Osteocyte (in vitro differentiated cells): ENCODE measurements at regions not wholly inside any gene's neighbourhood (a gene's known extent, or its start where the extent isn't known, plus 50 kb on each side); places are given as distances from the start of the nearest gene placed in this dataset.

ENCODE experiments used
- DNase-seq: peaks from one replicate; pipeline ENCODE4 v3.0.0; 2021; ENCODE audit warnings: mixed read lengths; ENCODE audit not compliant: unreplicated experiment; ENCODE audit errors: extremely low spot score
- H3K27ac Mint-ChIP-seq: one replicate; pipeline ENCODE4 v1.8.0; 2021; ENCODE audit warnings: mild to moderate bottlenecking, mixed read lengths; ENCODE audit not compliant: unreplicated experiment
- H3K27me3 Mint-ChIP-seq: one replicate; pipeline ENCODE4 v1.8.0; 2021; ENCODE audit warnings: mixed read lengths; ENCODE audit not compliant: unreplicated experiment
- H3K36me3 Mint-ChIP-seq: one replicate; pipeline ENCODE4 v1.8.0; 2021; ENCODE audit warnings: mixed read lengths; ENCODE audit not compliant: unreplicated experiment
- H3K4me1 Mint-ChIP-seq: one replicate; pipeline ENCODE4 v1.8.0; 2021; ENCODE audit warnings: mixed read lengths; ENCODE audit not compliant: unreplicated experiment
- H3K4me3 Mint-ChIP-seq: one replicate; pipeline ENCODE4 v1.8.0; 2021; ENCODE audit warnings: mild to moderate bottlenecking, moderate library complexity, mixed read lengths; ENCODE audit not compliant: unreplicated experiment
- H3K9me3 Mint-ChIP-seq: one replicate; pipeline ENCODE4 v1.8.0; 2021; ENCODE audit warnings: mixed read lengths; ENCODE audit not compliant: unreplicated experiment
- CTCF ChIP-seq: fragments of 200-600 bp; sonication (generic); IDR thresholded peaks from 2 replicates; pipeline ENCODE4 v1.5.0; 2021; ENCODE audit warnings: antibody characterized with exemption, mild to moderate bottlenecking, moderate library complexity

- peaks cover 3% of the 10 kb centered on the region for H3K9me3 Mint-ChIP-seq
- no peak overlapping the region for H3K4me3 Mint-ChIP-seq
- H3K4me1 Mint-ChIP-seq, result peaks cover 3% of the 10 kb centered on the region
- no peak for DNase-seq
- H3K36me3 Mint-ChIP-seq, result no peaks in the 10 kb centered on the region
- no peak overlapping the region for H3K27ac Mint-ChIP-seq
- no peak for TF ChIP-seq CTCF
- H3K27me3 Mint-ChIP-seq, result peaks cover 8% of the 10 kb centered on the region
Observed at GRCh38 chr3:163832547-163832946, 1245.7 kb downstream of the SI start.

DNA sequence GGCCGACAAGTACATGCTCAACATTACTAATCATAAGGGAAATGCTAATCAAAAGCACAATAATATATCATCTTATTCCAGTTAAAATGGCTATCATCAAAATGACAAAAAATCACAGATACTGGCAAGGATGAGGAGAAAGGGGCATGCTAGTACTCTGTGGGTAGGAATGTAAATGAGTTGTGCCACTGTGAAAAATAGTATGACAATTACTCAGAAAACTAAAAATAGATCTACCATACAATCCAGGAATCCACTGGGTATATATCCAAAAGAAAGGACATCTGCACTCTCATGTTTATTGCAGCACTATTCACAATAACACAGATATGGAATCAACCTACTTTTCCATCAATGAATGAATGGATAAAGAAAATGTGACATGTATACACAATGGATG, 1256.5 kb downstream of the SI start:
- peaks cover 5% of the 10 kb centered on the region for H3K4me1 Mint-ChIP-seq
- H3K36me3 Mint-ChIP-seq, result no peaks in the 10 kb centered on the region
- no peaks in the 10 kb centered on the region for H3K27me3 Mint-ChIP-seq
- DNase-seq, result no peak
- H3K9me3 Mint-ChIP-seq, result peaks cover 4% of the 10 kb centered on the region
- no peak for TF ChIP-seq CTCF
- H3K4me3 Mint-ChIP-seq, result no peak overlapping the region
- no peak overlapping the region for H3K27ac Mint-ChIP-seq

DNA sequence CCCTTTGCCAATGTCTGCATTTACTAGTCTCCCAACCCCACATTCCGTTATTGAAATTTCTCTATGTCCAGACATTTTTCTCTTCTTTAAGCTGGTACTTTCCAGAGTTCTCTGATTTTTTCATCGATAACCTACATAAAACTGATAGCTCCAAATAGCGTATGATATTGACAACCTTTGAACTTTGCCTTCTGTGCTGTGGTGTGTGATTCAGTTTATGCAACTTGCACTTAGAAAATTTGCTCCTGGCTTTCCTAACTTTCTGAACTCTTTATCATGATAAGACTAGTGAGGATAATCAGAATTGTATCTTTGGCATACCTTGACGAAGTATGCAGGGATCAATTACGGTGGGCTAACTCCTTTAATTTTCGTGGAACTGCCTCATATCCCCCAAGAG, 1261.3 kb downstream of the SI start:
- no peak for DNase-seq
- Mint-ChIP-seq H3K4me3 (no peak overlapping the region), H3K27me3 (no peaks in the 10 kb centered on the region), H3K4me1 (peaks cover 8% of the 10 kb centered on the region), H3K27ac (no peak overlapping the region), H3K36me3 (no peaks in the 10 kb centered on the region), H3K9me3 (peaks cover 9% of the 10 kb centered on the region)
- no peak for TF ChIP-seq CTCF

- Mint-ChIP-seq H3K27me3 (no peaks in the 10 kb centered on the region), H3K36me3 (no peaks in the 10 kb centered on the region), H3K4me3 (no peak overlapping the region), H3K9me3 (peaks cover 9% of the 10 kb centered on the region), H3K4me1 (peaks cover 5% of the 10 kb centered on the region), H3K27ac (no peak overlapping the region)
- DNase-seq, result no peak
- TF ChIP-seq CTCF, result no peak
Observed at GRCh38 chr3:163813935-163814334, 1264.4 kb downstream of the SI start.

DNA sequence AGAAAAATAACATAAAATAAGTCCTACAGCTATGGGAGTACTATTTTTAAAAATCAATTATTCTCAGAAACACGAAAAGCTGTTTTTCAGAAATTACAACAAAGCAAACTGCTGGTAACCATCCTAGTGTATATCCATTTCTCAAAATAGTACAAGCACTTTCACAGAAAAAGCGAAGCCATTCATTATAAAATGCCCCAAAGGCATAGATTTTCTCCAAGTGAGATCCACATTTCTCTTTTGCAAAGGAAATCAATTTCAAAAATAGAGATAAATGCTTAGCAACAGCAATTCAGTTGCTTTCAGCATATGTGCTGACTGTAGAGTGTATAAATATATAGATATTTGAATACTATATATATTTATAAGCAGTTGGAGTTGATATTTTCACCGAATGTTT, 1266.3 kb downstream of the SI start:
- no peak overlapping the region for H3K27ac Mint-ChIP-seq
- DNase-seq, result no peak
- H3K9me3 Mint-ChIP-seq, result peaks cover 5% of the 10 kb centered on the region
- H3K4me1 Mint-ChIP-seq, result peaks cover 5% of the 10 kb centered on the region
- no peak for TF ChIP-seq CTCF
- H3K4me3 Mint-ChIP-seq, result no peak overlapping the region
- H3K36me3 Mint-ChIP-seq, result no peaks in the 10 kb centered on the region
- H3K27me3 Mint-ChIP-seq, result no peaks in the 10 kb centered on the region
